ENCODE measurements at regions not wholly inside any gene's neighbourhood (a gene's known extent, or its start where the extent isn't known, plus 50 kb on each side); places are given as distances from the start of the nearest gene placed in this dataset.

DNA sequence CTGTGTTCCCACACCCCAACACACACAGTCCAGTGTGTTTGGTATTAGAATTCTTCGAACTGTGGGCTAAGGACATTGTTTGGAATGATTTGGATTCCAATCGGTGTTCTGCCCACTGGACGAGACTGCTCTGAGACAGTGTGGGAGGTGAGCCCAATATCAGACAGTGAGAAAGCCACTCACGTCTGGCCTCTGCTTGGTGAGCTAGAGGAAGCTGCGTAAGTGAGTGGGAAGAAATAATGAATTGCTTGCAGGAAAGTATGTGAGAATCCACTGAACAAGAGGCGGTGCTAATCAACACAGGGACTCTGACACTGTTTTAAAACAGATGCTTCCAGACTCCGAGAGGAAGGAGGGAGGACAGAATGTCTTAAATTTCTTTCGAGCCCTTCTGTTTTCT, 675.0 kb upstream of the ANKRD30A start:
- intact Hi-C loops (cut with micrococcal nuclease) = no loop called here
- Histone ChIP-seq H3K4me3 (replicated peaks in 1 of 2; ENCODE audit: low read depth in 1 of 2, low read length in 2 of 2) (no peak overlapping the region), H3K79me2 (ENCODE audit: insufficient read depth, low read length) (no peaks in the 10 kb centered on the region), H3K4me2 (ENCODE audit: low read length) (no peak overlapping the region), H4K20me1 (ENCODE audit: insufficient read depth) (no peaks in the 10 kb centered on the region), H3K27ac (ENCODE audit: low read depth, low read length) (no peak overlapping the region), H2AFZ (ENCODE audit: low read depth, low read length, poor library complexity, severe bottlenecking) (no peak overlapping the region), H3K9me2 (ENCODE audit: insufficient read depth) (no peaks in the 10 kb centered on the region), H3K36me3 (ENCODE audit: control insufficient read depth in 1 of 2, insufficient read depth in 2 of 2, low read length in 2 of 2) (no peaks in the 10 kb centered on the region), H3K9ac (ENCODE audit: low read length) (no peak overlapping the region), H3K9me3 (ENCODE audit: control insufficient read depth in 1 of 2, insufficient read depth in 1 of 2, low read depth in 1 of 2, low read length in 2 of 2) (peaks cover 15 to 24% of the 10 kb centered on the region in 2 experiments), H3K4me1 (ENCODE audit: control insufficient read depth in 1 of 2, insufficient read depth in 2 of 2, low read length in 2 of 2) (no peaks in the 10 kb centered on the region), H3K27me3 (ENCODE audit: insufficient read depth, low read length) (no peaks in the 10 kb centered on the region)
- ChIA-PET CTCF (no interaction called here), POLR2A (no interaction called here), RAD21 (ENCODE audit: low non-redundant PET in 1 of 2, low total read pairs in 2 of 2, uncharacterized antibody in 2 of 2, unreplicated experiment in 2 of 2) (no interaction called here)
- TF ChIP-seq FOSL1 (IDR thresholded peaks at IDR 0.05; ENCODE audit: low read depth) = no peak
- TF ChIP-seq TCF7L2 (IDR thresholded peaks at IDR 0.05; ENCODE audit: borderline replicate concordance, extremely low read depth, insufficient read depth, insufficient read length) = no peak
- TF ChIP-seq CBX3 (IDR thresholded peaks at IDR 0.05; ENCODE audit: low read depth) = no peak
- TF ChIP-seq CEBPB (IDR thresholded peaks at IDR 0.05; ENCODE audit: low read depth) = no peak
- no peak for TF ChIP-seq RAD21 (IDR thresholded peaks at IDR 0.05; ENCODE audit: low read depth)
- no peak for TF ChIP-seq ELF1 (IDR thresholded peaks at IDR 0.05; ENCODE audit: borderline replicate concordance, low read depth)
- no peak for TF ChIP-seq POLR2A (IDR thresholded peaks at IDR 0.05; ENCODE audit: borderline replicate concordance, extremely low read depth, insufficient read depth, insufficient read length)
- TF ChIP-seq, protein P1, sequence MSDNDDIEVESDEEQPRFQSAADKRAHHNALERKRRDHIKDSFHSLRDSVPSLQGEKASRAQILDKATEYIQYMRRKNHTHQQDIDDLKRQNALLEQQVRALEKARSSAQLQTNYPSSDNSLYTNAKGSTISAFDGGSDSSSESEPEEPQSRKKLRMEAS (IDR thresholded peaks at IDR 0.05) = no peak
- no peak for TF ChIP-seq ZNF274 (IDR thresholded peaks at IDR 0.05; ENCODE audit: low read depth, low read length)
- TF ChIP-seq, protein P2, sequence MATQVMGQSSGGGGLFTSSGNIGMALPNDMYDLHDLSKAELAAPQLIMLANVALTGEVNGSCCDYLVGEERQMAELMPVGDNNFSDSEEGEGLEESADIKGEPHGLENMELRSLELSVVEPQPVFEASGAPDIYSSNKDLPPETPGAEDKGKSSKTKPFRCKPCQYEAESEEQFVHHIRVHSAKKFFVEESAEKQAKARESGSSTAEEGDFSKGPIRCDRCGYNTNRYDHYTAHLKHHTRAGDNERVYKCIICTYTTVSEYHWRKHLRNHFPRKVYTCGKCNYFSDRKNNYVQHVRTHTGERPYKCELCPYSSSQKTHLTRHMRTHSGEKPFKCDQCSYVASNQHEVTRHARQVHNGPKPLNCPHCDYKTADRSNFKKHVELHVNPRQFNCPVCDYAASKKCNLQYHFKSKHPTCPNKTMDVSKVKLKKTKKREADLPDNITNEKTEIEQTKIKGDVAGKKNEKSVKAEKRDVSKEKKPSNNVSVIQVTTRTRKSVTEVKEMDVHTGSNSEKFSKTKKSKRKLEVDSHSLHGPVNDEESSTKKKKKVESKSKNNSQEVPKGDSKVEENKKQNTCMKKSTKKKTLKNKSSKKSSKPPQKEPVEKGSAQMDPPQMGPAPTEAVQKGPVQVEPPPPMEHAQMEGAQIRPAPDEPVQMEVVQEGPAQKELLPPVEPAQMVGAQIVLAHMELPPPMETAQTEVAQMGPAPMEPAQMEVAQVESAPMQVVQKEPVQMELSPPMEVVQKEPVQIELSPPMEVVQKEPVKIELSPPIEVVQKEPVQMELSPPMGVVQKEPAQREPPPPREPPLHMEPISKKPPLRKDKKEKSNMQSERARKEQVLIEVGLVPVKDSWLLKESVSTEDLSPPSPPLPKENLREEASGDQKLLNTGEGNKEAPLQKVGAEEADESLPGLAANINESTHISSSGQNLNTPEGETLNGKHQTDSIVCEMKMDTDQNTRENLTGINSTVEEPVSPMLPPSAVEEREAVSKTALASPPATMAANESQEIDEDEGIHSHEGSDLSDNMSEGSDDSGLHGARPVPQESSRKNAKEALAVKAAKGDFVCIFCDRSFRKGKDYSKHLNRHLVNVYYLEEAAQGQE (IDR thresholded peaks at IDR 0.05; ENCODE audit: low read depth) = no peak
- ATAC-seq (no peak), DNase-seq (ENCODE audit: low read depth, low spot score) (no peak)
- BruUV-seq (replicated peaks) = no TSS peak
